T-helper 2 cell treated with Interferon-gamma antibody and Interleukin-4, amounts not matched to agents 100 ng/mL and 5 ng/mL, for 36 hours (primary cell): ENCODE measurements at regions not wholly inside any gene's neighbourhood (a gene's known extent, or its start where the extent isn't known, plus 50 kb on each side); places are given as distances from the start of the nearest gene placed in this dataset.

Experiments used
- intact Hi-C: fragments of 100-400 bp; cut with micrococcal nuclease; formaldehyde crosslinking; loops from one replicate; pipeline ENCODE4 v1.15.1; 2023

- intact Hi-C loops, result no loop called here
Measured at GRCh38 chr3:115325539-115325938, 178.5 kb upstream of the ZBTB20 start.

- intact Hi-C loops, result no loop called here
Measured at GRCh38 chr3:115330430-115330829, 183.3 kb upstream of the ZBTB20 start.

- intact Hi-C loops, result no loop called here
Measured at GRCh38 chr3:115332998-115333397, 185.9 kb upstream of the ZBTB20 start.

- intact Hi-C loops, result no loop called here
Measured at GRCh38 chr3:115336836-115337235, 189.7 kb upstream of the ZBTB20 start.

- intact Hi-C loops, result no loop called here
Measured at GRCh38 chr3:115340586-115340985, 193.5 kb upstream of the ZBTB20 start.

GRCh38 chr3:115341208-115341607, 194.1 kb upstream of the ZBTB20 start:
- intact Hi-C loops, result no loop called here

- intact Hi-C loops, result no loop called here
Measured at GRCh38 chr3:115347737-115348136, 200.6 kb upstream of the ZBTB20 start.

GRCh38 chr3:115348412-115348811, 201.3 kb upstream of the ZBTB20 start:
- intact Hi-C loops, result no loop called here

GRCh38 chr3:115348951-115349745, 202.1 kb upstream of the ZBTB20 start:
- intact Hi-C loops, result no loop called here

GRCh38 chr3:115350606-115351005, 203.5 kb upstream of the ZBTB20 start:
- intact Hi-C loops, result no loop called here

GRCh38 chr3:115351193-115351592, 204.1 kb upstream of the ZBTB20 start:
- intact Hi-C loops, result no loop called here

- intact Hi-C loops, result no loop called here
Measured at GRCh38 chr3:115354010-115354409, 206.9 kb upstream of the ZBTB20 start.

GRCh38 chr3:115357456-115357855, 210.4 kb upstream of the ZBTB20 start:
- intact Hi-C loops, result no loop called here

GRCh38 chr3:115359536-115359935, 212.4 kb upstream of the ZBTB20 start:
- intact Hi-C loops, result no loop called here

GRCh38 chr3:115361806-115362205, 214.7 kb upstream of the ZBTB20 start:
- intact Hi-C loops, result no loop called here

GRCh38 chr3:115363071-115363470, 216.0 kb upstream of the ZBTB20 start:
- intact Hi-C loops, result no loop called here

GRCh38 chr3:115369021-115369420, 221.9 kb upstream of the ZBTB20 start:
- intact Hi-C loops, result no loop called here

GRCh38 chr3:115375362-115375761, 228.3 kb upstream of the ZBTB20 start:
- intact Hi-C loops, result no loop called here

GRCh38 chr3:115380883-115381572, 233.9 kb upstream of the ZBTB20 start:
- intact Hi-C loops, result no loop called here

- intact Hi-C loops, result no loop called here
Measured at GRCh38 chr3:115381573-115381912, 234.5 kb upstream of the ZBTB20 start.

- intact Hi-C loops, result no loop called here
Measured at GRCh38 chr3:115381931-115382330, 234.8 kb upstream of the ZBTB20 start.

GRCh38 chr3:115384381-115384780, 237.3 kb upstream of the ZBTB20 start:
- intact Hi-C loops, result no loop called here
